Large intestine (tissue), 3 donors: ENCODE measurements at regions not wholly inside any gene's neighbourhood (a gene's known extent, or its start where the extent isn't known, plus 50 kb on each side); places are given as distances from the start of the nearest gene placed in this dataset.
"Not testable (repeated sequence)": the region's sequence is repeated elsewhere in the genome, so short reads cannot be mapped to it uniquely, and the experiment has no call there.

Experiments used
- DNase-seq, 2 donors: peaks; one replicate each; pipeline versions ENCODE4 v3.0.0 to v3.0.0-alpha.2; 2013
- H3K27ac ChIP-seq: one replicate; pipeline ENCODE4 v1.5.1; 2013; ENCODE audit warnings: low read length
- H3K27me3 ChIP-seq: 2 replicates; pipeline ENCODE4 v1.6.1; 2013; ENCODE audit warnings: low read length; ENCODE audit not compliant: control insufficient read depth, insufficient read depth
- H3K36me3 ChIP-seq: 2 replicates; pipeline ENCODE4 v1.6.1; 2013; ENCODE audit warnings: low read length; ENCODE audit not compliant: control insufficient read depth, insufficient read depth
- H3K4me1 ChIP-seq: one replicate; pipeline ENCODE4 v1.6.1; 2013; ENCODE audit warnings: low read length; ENCODE audit not compliant: control insufficient read depth, insufficient read depth
- H3K4me3 ChIP-seq: one replicate; pipeline ENCODE4 v1.5.1; 2013; ENCODE audit warnings: low read length
- H3K9me3 ChIP-seq: one replicate; pipeline ENCODE4 v1.6.1; 2013; ENCODE audit warnings: mild to moderate bottlenecking, low read depth, low read length, moderate library complexity; ENCODE audit not compliant: control insufficient read depth
- WGBS: methylation state at CpG from one replicate; pipeline ENCODE4 v1.1.5; 2013; ENCODE audit warnings: low lambda C conversion rate; ENCODE audit not compliant: insufficient coverage; 5-methylcytosine and 5-hydroxymethylcytosine counted together

DNA sequence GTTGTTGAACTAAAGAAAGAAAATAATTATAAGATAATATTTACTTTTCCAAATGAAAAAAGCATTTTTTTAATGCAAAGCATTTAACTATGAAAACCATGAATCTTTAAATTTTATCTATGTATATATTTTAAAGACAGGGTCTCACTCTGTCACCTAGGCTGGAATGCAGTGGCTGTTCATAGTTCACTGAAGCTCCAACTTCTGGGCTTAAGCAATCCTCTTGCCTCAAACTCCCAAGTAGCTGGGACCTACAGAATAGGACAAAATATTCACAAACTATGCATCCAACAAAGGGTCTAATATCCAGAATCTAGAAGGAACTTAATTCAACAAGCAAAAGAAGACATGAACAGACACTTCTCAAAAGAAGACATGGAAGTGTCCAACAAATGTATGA lies 55.9 kb upstream of the ALB start:
- Histone ChIP-seq H3K36me3 (no peaks in the 10 kb centered on the region), H3K27ac (no peak overlapping the region), H3K27me3 (no peaks in the 10 kb centered on the region), H3K4me1 (peaks cover 15% of the 10 kb centered on the region), H3K9me3 (peaks cover 2% of the 10 kb centered on the region), H3K4me3 (no peak overlapping the region)
- no peak for DNase-seq

DNA sequence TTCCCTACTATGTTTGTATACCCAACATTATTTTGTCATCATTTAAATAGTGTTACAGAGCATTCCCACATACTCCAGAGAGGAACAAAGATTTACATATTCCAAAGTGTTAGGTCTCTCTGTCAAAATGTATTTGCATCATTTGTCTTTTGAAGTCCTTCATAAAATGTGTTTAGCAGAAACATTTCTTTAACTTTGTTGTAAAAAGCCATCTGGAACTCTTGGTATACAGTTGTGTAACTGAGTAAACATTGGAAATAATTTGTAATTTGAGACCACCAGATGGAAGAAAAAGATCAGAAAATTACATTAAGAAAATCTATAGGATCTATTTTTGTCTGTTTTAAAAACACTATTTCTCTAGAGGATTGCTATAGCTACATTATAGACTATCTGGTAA lies 56.6 kb upstream of the ALB start:
- no peak for DNase-seq
- Histone ChIP-seq H3K36me3 (no peaks in the 10 kb centered on the region), H3K27ac (no peak overlapping the region), H3K27me3 (no peaks in the 10 kb centered on the region), H3K4me1 (peaks cover 15% of the 10 kb centered on the region), H3K4me3 (no peak overlapping the region), H3K9me3 (peaks cover 2% of the 10 kb centered on the region)

DNA sequence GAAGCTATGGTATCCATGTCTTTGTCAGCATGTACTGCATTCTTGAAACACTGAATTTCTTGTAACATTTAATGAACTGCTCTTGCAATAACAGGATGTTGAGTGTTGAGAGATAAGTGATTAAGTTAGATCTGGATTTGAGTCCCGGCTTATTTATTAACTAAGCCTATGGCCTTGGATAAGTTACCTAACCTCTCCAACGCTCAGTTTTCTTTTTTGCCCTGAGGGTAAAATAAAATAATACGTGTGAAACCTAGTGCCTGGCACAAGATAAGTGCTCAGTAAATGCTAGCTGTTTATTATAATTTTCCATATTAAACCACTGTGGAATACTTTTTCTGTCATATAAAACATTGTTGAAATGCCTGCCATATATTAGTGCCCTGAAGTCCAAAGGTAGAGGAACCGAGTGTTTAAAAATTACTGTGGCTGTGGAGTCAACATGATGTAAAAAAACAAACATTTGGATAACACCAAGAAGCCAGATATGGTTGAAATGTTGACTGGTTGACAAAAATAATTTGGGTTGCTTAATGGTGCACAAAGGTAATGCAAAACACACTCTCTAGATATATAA lies 58.6 kb upstream of the ALB start:
- H3K4me3 ChIP-seq: no peak overlapping the region
- peak; percentile 33 to 80 for DNase-seq
- H3K27me3 ChIP-seq: no peaks in the 10 kb centered on the region
- H3K9me3 ChIP-seq: peaks cover 2% of the 10 kb centered on the region
- WGBS: 20% methylated on average over 1 of the region's 4 CpGs
- peaks cover 19% of the 10 kb centered on the region for H3K4me1 ChIP-seq
- no peaks in the 10 kb centered on the region for H3K36me3 ChIP-seq
- peak overlapping the region; percentile 73 for H3K27ac ChIP-seq

DNA sequence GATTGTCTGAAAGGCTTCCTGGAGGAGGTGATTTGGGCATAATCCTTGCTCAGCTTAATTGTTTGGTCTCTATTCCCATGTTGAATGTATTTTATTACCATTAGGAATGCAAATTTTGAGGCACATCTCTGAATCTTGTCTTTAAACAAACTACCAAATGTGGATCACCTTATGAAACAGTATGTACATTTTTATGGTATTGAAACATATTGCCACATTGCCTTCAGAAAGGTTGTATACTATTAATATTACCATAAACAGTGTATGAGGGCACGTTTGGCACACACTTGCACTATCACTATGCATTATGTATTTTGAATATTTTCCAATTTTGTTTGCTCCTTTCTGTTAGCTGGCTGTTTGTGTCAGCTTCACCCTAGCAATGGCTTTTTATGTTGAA lies 60.0 kb upstream of the ALB start:
- Histone ChIP-seq H3K4me3 (no peak overlapping the region), H3K4me1 (peaks cover 19% of the 10 kb centered on the region), H3K36me3 (no peaks in the 10 kb centered on the region), H3K9me3 (peaks cover 2% of the 10 kb centered on the region), H3K27me3 (no peaks in the 10 kb centered on the region), H3K27ac (no peak overlapping the region)
- no peak for DNase-seq
- no CpG with 5 or more reads among the region's 1 CpG for WGBS

DNA sequence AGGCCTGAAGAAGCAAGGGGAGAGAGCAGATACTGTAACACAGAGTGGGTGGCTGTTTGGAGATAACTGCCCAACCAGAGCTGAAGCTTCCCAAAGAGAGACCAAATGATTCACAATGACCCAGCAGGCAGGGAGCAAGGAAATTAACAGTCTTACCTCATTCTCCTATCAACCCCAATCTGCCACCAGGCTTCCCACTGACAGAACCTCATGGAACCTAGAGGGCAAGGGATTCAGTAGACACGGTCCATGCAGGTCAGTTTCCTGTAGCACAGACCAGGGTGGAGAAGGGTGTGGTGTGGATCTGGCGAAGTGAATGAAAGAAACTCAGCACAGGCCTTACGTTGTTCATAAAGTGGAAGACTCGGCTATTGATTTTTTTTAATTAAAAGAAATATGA lies 60.7 kb upstream of the ALB start:
- no peak overlapping the region for H3K27ac ChIP-seq
- 83% methylated on average over 1 of the region's 4 CpGs for WGBS
- H3K4me3 ChIP-seq: no peak overlapping the region
- no peaks in the 10 kb centered on the region for H3K36me3 ChIP-seq
- peaks cover 2% of the 10 kb centered on the region for H3K9me3 ChIP-seq
- H3K4me1 ChIP-seq: peaks cover 19% of the 10 kb centered on the region
- no peaks in the 10 kb centered on the region for H3K27me3 ChIP-seq
- DNase-seq: peak in 1 of 2 donors; percentile 12

DNA sequence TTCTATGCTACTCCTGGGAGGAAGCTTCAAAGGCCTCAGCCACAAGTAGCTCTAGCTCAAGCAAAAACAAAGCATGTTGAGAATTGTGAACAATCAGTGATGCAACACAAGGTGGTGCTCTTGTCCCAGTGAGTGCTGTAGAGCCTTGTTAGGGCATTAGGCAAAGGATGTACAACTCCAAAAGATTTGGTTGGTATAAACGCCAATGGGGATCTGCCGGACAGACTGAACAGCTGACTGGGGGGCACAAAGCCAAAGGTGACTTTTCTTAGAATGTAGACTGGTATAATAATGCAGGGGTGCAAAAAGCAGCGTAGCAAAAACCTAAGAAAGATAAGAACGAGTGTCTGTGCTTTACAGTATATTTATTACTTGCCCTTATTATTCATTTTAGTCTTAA lies 62.6 kb upstream of the ALB start:
- Histone ChIP-seq H3K9me3 (peaks cover 1% of the 10 kb centered on the region), H3K4me1 (peaks cover 19% of the 10 kb centered on the region), H3K36me3 (no peaks in the 10 kb centered on the region), H3K27me3 (no peaks in the 10 kb centered on the region), H3K4me3 (no peak overlapping the region), H3K27ac (no peak overlapping the region)
- DNase-seq: peak; percentile 57 to 70
- WGBS: 49% methylated on average over 3 of the region's 4 CpGs

DNA sequence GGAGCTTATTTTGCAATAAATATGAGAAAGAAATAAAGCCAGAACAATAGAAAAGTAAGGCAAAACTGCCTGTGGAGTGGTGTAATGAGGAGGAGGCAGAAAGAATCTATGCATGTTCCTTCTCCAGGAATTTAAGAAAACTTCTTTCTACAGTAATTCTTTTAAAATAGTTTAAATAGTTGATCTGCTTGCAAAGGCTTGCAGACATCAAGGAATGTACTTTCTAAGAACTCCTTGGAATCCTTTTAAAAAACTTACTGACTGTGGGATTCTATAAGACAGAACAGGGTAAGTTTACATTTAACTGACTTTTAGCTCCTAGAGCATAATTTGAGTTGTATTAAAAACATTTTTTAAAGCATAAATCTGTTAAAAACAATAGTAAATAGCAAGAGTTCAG lies 63.2 kb upstream of the ALB start:
- peaks cover 15% of the 10 kb centered on the region for H3K4me1 ChIP-seq
- no peak overlapping the region for H3K4me3 ChIP-seq
- DNase-seq: no peak
- H3K36me3 ChIP-seq: no peaks in the 10 kb centered on the region
- no peaks in the 10 kb centered on the region for H3K9me3 ChIP-seq
- H3K27me3 ChIP-seq: no peaks in the 10 kb centered on the region
- H3K27ac ChIP-seq: no peak overlapping the region

DNA sequence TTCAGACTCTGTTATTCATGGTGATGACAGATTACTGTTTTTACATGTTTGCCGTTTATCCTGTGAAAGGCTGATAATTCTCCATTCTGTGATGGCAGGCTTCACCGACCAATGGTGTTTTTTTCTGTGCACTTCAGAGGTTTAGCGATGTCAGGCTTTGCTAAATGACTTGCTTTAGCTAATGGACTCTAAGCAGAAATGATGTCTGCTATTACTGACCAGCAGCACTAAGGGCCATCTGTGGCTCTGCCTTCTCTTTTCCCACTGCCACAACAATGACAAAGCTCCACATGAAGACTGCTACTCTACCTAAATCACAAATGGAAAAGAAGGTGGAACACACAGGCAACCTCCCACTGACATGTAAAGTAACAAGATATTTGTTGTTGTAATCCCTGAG lies 68.4 kb upstream of the ALB start:
- 71% methylated on average over 1 of the region's 3 CpGs for WGBS
- no peak for DNase-seq

DNA sequence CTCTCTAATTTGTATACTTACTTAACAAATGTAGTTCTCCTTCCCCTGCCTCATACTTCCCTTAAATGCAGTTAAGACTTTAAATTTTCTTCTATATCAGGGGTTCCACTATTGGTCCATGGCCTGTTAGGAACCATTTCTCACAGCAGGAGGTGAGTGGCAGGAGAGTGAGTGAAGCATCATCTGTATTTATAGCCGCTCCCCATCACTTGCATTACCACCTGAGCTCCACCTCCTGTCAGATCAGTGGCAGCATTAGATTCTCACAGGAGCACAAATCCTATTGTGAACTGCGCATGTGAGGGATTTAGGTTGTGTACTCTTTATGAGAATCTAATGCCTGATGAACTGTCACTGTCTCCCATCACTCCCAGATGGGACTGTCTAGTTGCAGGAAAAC lies 72.1 kb upstream of the ALB start:
- H3K4me1 ChIP-seq, DNase-seq, H3K36me3 ChIP-seq, H3K27me3 ChIP-seq, H3K27ac ChIP-seq, H3K4me3 ChIP-seq, H3K9me3 ChIP-seq: not testable (repeated sequence)
- WGBS: no CpG with 5 or more reads among the region's 2 CpGs

More for the DNA sequence above, 68.4 kb upstream of the ALB start:
- no peaks in the 10 kb centered on the region for H3K9me3 ChIP-seq
- H3K27ac ChIP-seq: no peak overlapping the region
- H3K4me1 ChIP-seq: no peaks in the 10 kb centered on the region
- no peaks in the 10 kb centered on the region for H3K27me3 ChIP-seq
- H3K36me3 ChIP-seq: no peaks in the 10 kb centered on the region
- H3K4me3 ChIP-seq: no peak overlapping the region

DNA sequence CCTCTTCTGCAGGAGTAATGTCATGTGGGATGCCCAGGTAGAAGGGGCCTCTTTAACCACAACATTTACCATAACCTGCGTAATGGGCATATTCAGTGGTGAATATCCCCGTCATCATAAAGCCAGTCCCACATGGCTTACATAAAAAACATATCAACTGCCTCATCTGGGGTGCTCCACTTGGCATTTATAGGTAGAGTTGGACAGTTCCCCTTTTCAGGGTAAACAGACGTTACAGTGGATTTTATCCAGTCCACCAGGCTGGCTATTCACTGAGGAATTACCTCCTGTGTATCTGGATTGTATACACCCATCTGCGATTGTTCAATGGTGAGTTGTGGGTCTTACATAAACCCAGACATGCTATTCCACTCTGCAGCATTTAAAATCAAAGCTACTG lies 70.7 kb upstream of the ANKRD17 start:
- no CpG with 5 or more reads among the region's 4 CpGs for WGBS
- H3K27ac ChIP-seq: no peak overlapping the region
- H3K4me1 ChIP-seq: no peaks in the 10 kb centered on the region
- H3K9me3 ChIP-seq: no peaks in the 10 kb centered on the region
- DNase-seq: no peak
- no peaks in the 10 kb centered on the region for H3K36me3 ChIP-seq
- no peaks in the 10 kb centered on the region for H3K27me3 ChIP-seq
- H3K4me3 ChIP-seq: no peak overlapping the region

DNA sequence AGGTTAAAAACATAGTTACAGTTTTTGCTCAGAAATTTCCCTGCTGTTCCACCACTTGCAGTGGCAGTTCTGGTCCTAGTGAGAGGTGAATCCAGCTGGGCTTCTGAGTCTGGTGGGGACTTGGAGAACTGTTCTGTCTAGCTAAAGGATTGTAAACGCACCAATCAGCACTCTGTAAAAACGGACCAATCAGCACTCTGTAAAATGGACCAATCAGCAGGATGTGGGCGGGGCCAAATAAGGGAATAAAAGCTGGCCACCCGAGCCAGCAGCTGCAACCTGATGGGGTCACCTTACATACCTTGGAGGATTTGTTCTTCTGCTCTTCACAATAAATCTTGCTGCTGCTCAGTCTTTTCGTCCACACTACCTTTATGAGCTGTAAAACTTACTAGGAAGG lies 67.2 kb upstream of the ANKRD17 start:
- not testable (repeated sequence) for H3K9me3 ChIP-seq, DNase-seq, H3K4me3 ChIP-seq, H3K36me3 ChIP-seq, H3K27ac ChIP-seq, H3K27me3 ChIP-seq, H3K4me1 ChIP-seq
- WGBS: no CpG with 5 or more reads among the region's 5 CpGs
